Gastrocnemius medialis (tissue), 4 donors: ENCODE measurements at regions not wholly inside any gene's neighbourhood (a gene's known extent, or its start where the extent isn't known, plus 50 kb on each side); places are given as distances from the start of the nearest gene placed in this dataset.

ENCODE experiments used
- ATAC-seq, 2 donors: fragments of 150-250 bp; one replicate each; pipeline ENCODE4 v1.9.1; 2016
- DNase-seq, 2 donors: peaks; one replicate each; pipeline ENCODE4 v3.0.0-alpha.2; 2019
- H3K27ac ChIP-seq, 4 donors: fragments of 200-600 bp; sonication (generic); 1 replicate in 1 of 4; 2 replicates in 3 of 4; pipeline ENCODE4 v1.5.1; 2016 to 2018; ENCODE audit warnings: mild to moderate bottlenecking in 2 of 4, moderate library complexity in 1 of 4
- H3K27me3 ChIP-seq, 3 donors: fragments of 200-600 bp; sonication (generic) in 2 of 3; 1 replicate in 1 of 3; 2 replicates in 2 of 3; pipeline versions ENCODE4 v1.5.1 to v1.6.0; 2016 to 2019; ENCODE audit warnings: mild to moderate bottlenecking in 1 of 3, moderate library complexity in 1 of 3
- H3K36me3 ChIP-seq, 2 donors: fragments of 200-600 bp; sonication (generic) in 1 of 2; one replicate each; pipeline ENCODE4 v1.5.1; 2017 to 2018
- H3K4me1 ChIP-seq, 2 donors: fragments of 200-600 bp; sonication (generic) in 1 of 2; one replicate each; pipeline ENCODE4 v1.5.1; 2016 to 2017; ENCODE audit warnings: mild to moderate bottlenecking in 2 of 2
- H3K4me3 ChIP-seq, 4 donors: fragments of 200-600 bp; sonication (generic) in 3 of 4; 1 replicate in 1 of 4; 2 replicates in 3 of 4; pipeline ENCODE4 v1.5.1; 2016 to 2019; ENCODE audit warnings: mild to moderate bottlenecking in 2 of 4
- H3K9me3 ChIP-seq, 3 donors: fragments of 200-600 bp; sonication (generic) in 2 of 3; 1 replicate in 1 of 3; 2 replicates in 2 of 3; pipeline ENCODE4 v1.5.1; 2016 to 2019
- CTCF ChIP-seq, 5 experiments: fragments of 450-650 bp in 3 of 5; fragments of 200-600 bp in 2 of 5; sonication (generic) in 2 of 5; IDR thresholded peaks in 4 of 5; conservative IDR thresholded peaks in 1 of 5; 1 replicate in 4 of 5; 2 replicates in 1 of 5; pipeline ENCODE4 v1.5.1; 2016 to 2019; ENCODE audit warnings: antibody characterized with exemption in 5 of 5, mild to moderate bottlenecking in 3 of 5, moderate library complexity in 3 of 5
- POLR2A ChIP-seq, 2 donors: fragments of 450-650 bp; IDR thresholded peaks; one replicate each; pipeline ENCODE4 v1.6.1; 2017; ENCODE audit warnings: antibody characterized with exemption in 2 of 2, mild to moderate bottlenecking in 2 of 2, moderate library complexity in 2 of 2
- in situ Hi-C, 4 donors: fragments of 200-750 bp; cut with MboI; loops; one replicate each; pipeline versions ENCODE4 v1.15.0 to v1.8.0; 2017; ENCODE audit warnings: low sequenced_read_pairs in 4 of 4
- intact Hi-C: fragments of 100-400 bp; cut with DNase I; formaldehyde crosslinking; loops from one replicate; pipeline ENCODE4 v1.15.1; 2023; ENCODE audit warnings: low total_unique reads

- in situ Hi-C loops (no loop called here), intact Hi-C loops (no loop called here)
- Histone ChIP-seq H3K4me1 (no peaks in the 10 kb centered on the region), H3K4me3 (no peak overlapping the region), H3K36me3 (no peaks in the 10 kb centered on the region), H3K9me3 (no peaks in the 10 kb centered on the region), H3K27me3 (no peaks in the 10 kb centered on the region), H3K27ac (no peak overlapping the region)
- ATAC-seq, result no peak
- TF ChIP-seq CTCF (IDR thresholded peaks at IDR 0.05 in 4 of 5, conservative IDR thresholded peaks at IDR 0.05 in 1 of 5), result no peak
- no peak for TF ChIP-seq POLR2A (IDR thresholded peaks at IDR 0.05)
- no peak for DNase-seq
These were observed 335.8 kb upstream of the E2F7 start for GRCh38 chr12:77401064-77401769.

DNA sequence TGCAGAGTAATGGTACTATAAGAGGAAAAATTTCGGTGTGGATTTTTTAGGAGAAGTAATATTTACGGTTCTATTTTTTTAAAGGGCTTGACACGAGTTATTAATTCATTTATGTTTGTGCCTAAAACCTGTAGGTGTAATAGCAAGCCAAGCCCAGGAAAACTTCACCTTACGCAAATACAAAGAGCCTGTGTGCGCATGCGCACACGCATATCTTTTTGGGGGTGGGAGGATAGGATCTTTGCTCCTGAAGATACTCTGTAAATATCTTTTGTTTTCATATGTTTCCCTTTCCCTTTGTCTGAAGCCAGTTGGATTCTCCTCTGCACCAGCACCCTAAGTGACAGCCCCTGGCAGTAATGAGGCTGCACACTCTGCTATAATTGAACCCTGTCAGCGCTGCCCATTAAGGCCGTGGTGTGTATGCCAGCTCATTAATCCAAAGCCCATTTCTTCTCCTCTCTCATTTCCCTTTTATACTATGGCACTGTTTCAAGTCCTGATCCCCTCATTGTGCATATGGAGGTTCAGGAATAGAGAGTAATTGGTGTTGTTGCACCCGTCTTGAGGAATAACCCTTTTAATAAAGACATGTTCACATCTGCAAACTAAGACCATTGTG lies 327.2 kb upstream of the E2F7 start:
- intact Hi-C loops (no loop called here), in situ Hi-C loops (no loop called here)
- H3K27ac ChIP-seq, result no peak overlapping the region
- ATAC-seq (no peak), DNase-seq (no peak)
- H3K4me1 ChIP-seq, result no peaks in the 10 kb centered on the region
- TF ChIP-seq POLR2A (IDR thresholded peaks at IDR 0.05) (no peak), CTCF (IDR thresholded peaks at IDR 0.05 in 4 of 5, conservative IDR thresholded peaks at IDR 0.05 in 1 of 5) (no peak)
- H3K36me3 ChIP-seq, result no peaks in the 10 kb centered on the region
- no peak overlapping the region for H3K4me3 ChIP-seq
- no peaks in the 10 kb centered on the region for H3K9me3 ChIP-seq
- H3K27me3 ChIP-seq, result no peaks in the 10 kb centered on the region

DNA sequence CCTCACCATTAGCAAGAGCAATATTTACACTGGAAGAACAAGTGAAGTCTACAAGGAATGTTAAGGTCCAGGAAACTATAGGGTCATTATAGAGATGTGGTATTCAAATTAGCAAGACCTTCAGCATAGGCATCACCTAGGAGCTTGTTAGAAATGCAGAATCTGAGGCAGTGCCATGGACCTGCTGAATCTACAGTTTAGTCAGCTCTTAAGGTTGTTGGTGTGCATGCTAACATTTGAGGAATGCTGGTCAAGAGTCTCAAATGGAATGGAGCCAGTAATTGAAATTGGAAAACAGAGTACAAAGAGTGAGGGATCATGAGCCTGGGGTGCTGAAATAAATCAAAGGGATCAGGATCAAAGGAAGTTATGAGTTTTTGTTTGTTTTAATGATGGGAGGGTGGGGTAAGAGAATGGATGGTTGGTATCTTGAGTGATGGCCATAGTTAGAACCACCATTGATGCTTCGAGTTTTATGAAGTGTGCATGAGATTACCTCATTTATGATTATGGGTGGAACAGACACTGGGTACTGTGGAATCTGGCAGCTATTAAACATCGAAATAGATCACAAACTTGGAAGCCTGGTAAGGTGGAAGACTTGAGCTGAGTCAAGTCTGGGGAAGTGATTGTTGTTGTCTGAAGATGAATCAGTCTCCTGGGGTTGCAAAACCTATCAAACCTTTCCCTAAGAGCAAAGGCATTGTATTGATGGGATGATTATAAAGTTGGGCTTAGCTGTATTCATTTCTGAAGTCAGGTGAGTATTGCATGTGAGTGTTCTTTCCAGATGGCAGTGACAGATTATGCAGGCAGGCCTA lies 323.3 kb upstream of the E2F7 start:
- ATAC-seq (no peak), DNase-seq (no peak)
- in situ Hi-C loops (no loop called here), intact Hi-C loops (no loop called here)
- Histone ChIP-seq H3K36me3 (no peaks in the 10 kb centered on the region), H3K27me3 (no peaks in the 10 kb centered on the region), H3K9me3 (no peaks in the 10 kb centered on the region), H3K4me1 (no peaks in the 10 kb centered on the region), H3K27ac (no peak overlapping the region), H3K4me3 (no peak overlapping the region)
- no peak for TF ChIP-seq CTCF (IDR thresholded peaks at IDR 0.05 in 4 of 5, conservative IDR thresholded peaks at IDR 0.05 in 1 of 5)
- TF ChIP-seq POLR2A (IDR thresholded peaks at IDR 0.05), result no peak

DNA sequence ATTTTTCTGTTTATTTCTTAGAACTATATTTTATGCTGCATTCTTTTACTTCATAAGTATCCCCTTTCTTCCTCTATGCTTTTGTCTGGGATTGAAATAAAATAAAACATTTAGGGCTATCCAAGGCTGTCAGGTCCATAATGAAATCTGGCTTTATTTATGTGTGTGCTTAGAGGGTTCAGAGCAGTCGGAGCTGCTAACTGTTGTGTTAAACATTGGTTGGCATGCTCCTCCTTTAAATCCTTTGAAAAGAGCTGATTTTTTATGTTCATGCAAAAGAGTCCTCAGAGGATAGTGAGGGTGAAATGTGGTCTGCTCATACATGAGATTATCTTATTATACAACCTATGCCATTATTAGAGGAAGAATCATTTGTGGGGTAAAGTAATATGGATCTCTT lies 322.3 kb upstream of the E2F7 start:
- no peaks in the 10 kb centered on the region for H3K36me3 ChIP-seq
- DNase-seq, result no peak
- H3K4me1 ChIP-seq, result no peaks in the 10 kb centered on the region
- H3K27me3 ChIP-seq, result no peaks in the 10 kb centered on the region
- ATAC-seq, result no peak
- no peaks in the 10 kb centered on the region for H3K9me3 ChIP-seq
- intact Hi-C loops (no loop called here), in situ Hi-C loops (no loop called here)
- H3K4me3 ChIP-seq, result no peak overlapping the region
- TF ChIP-seq POLR2A (IDR thresholded peaks at IDR 0.05) (no peak), CTCF (IDR thresholded peaks at IDR 0.05 in 4 of 5, conservative IDR thresholded peaks at IDR 0.05 in 1 of 5) (no peak)
- H3K27ac ChIP-seq, result no peak overlapping the region
